WTC11 (cell line): ENCODE measurements at regions not wholly inside any gene's neighbourhood (a gene's known extent, or its start where the extent isn't known, plus 50 kb on each side); places are given as distances from the start of the nearest gene placed in this dataset.

Source experiments
- ATAC-seq: fragments of 200-7000 bp; cut with Tn5 transposase; 2 replicates; pipeline ENCODE4 v1.10.0; 2021; ENCODE audit warnings: mild to moderate bottlenecking, moderate library complexity
- CTCF ChIA-PET: fragments of 300-600 bp; sonication (Branson Sonifier 250); formaldehyde crosslinking; loops from one replicate; lab custom pipeline; 2021; ENCODE audit warnings: antibody characterized with exemption; lab: Charles Lee
- POLR2A ChIA-PET: fragments of 350-600 bp; sonication (Branson Sonifier 250); formaldehyde crosslinking; loops from one replicate; lab custom pipeline; 2021; ENCODE audit warnings: antibody characterized with exemption; lab: Charles Lee
- DNase-seq: peaks from one replicate; pipeline ENCODE4 v3.0.0; 2021; ENCODE audit warnings: low spot score
- H3K27ac Mint-ChIP-seq: 2 replicates; pipeline ENCODE4 v1.8.0; 2021; ENCODE audit warnings: mixed read lengths
- H3K27me3 Mint-ChIP-seq: 2 replicates; pipeline ENCODE4 v1.8.0; 2021; ENCODE audit warnings: low read depth, mild to moderate bottlenecking, moderate library complexity, mixed read lengths
- H3K36me3 Mint-ChIP-seq: 2 replicates; pipeline ENCODE4 v1.8.0; 2021; ENCODE audit warnings: mixed read lengths
- H3K4me1 Mint-ChIP-seq: 2 replicates; pipeline ENCODE4 v1.8.0; 2022; ENCODE audit warnings: mixed read lengths
- H3K4me3 Mint-ChIP-seq: 2 replicates; pipeline ENCODE4 v1.8.0; 2021; ENCODE audit warnings: mild to moderate bottlenecking, moderate library complexity, mixed read lengths
- H3K9me3 Mint-ChIP-seq: 2 replicates; pipeline ENCODE4 v1.8.0; 2021; ENCODE audit warnings: mixed read lengths
- ATF1 ChIP-seq: sonication (generic); formaldehyde crosslinking; IDR thresholded peaks from 2 replicates; pipeline ENCODE4 v1.8.1; 2023; ENCODE audit warnings: mild to moderate bottlenecking, moderate library complexity, missing genetic modification reagents
- CTCF ChIP-seq: fragments of 200-600 bp; IDR thresholded peaks from 2 replicates; pipeline ENCODE4 v1.8.0; 2022; ENCODE audit warnings: antibody characterized with exemption
- E2F5 ChIP-seq: sonication (generic); formaldehyde crosslinking; IDR thresholded peaks from 2 replicates; pipeline ENCODE4 v1.8.1; 2022; ENCODE audit warnings: mild to moderate bottlenecking, moderate library complexity, missing genetic modification reagents
- FOXP1 ChIP-seq: sonication (generic); formaldehyde crosslinking; IDR thresholded peaks from 2 replicates; pipeline ENCODE4 v1.8.0; 2022; ENCODE audit warnings: missing genetic modification reagents, mild to moderate bottlenecking, moderate library complexity, borderline replicate concordance
- HMGXB4 ChIP-seq: sonication (generic); formaldehyde crosslinking; IDR thresholded peaks from 2 replicates; pipeline ENCODE4 v1.8.1; 2023; ENCODE audit warnings: mild to moderate bottlenecking, moderate library complexity, missing genetic modification reagents
- IRF2 ChIP-seq: sonication (generic); formaldehyde crosslinking; IDR thresholded peaks from 2 replicates; pipeline ENCODE4 v1.8.0; 2022; ENCODE audit warnings: low read depth, missing genetic modification reagents, borderline replicate concordance
- KAT7 ChIP-seq: sonication (generic); formaldehyde crosslinking; IDR thresholded peaks from 2 replicates; pipeline ENCODE4 v1.8.1; 2023; ENCODE audit warnings: missing genetic modification reagents, mild to moderate bottlenecking, borderline replicate concordance
- NFATC4 ChIP-seq: fragments of 250-450 bp; sonication (Bioruptor Pico); IDR thresholded peaks from 2 replicates; pipeline ENCODE4 v1.9.0; 2021; ENCODE audit warnings: mild to moderate bottlenecking
- NFE2L1 ChIP-seq: sonication (generic); formaldehyde crosslinking; IDR thresholded peaks from 2 replicates; pipeline ENCODE4 v1.8.1; 2023; ENCODE audit warnings: missing genetic modification reagents
- OVOL2 ChIP-seq: fragments of 250-450 bp; sonication (Bioruptor Pico); IDR thresholded peaks from 2 replicates; pipeline ENCODE4 v1.9.0; 2021; ENCODE audit warnings: mild to moderate bottlenecking, borderline replicate concordance
- SMAD3 ChIP-seq: sonication (generic); formaldehyde crosslinking; IDR thresholded peaks from 2 replicates; pipeline ENCODE4 v1.8.0; 2022; ENCODE audit warnings: missing genetic modification reagents, mild to moderate bottlenecking, borderline replicate concordance
- SOX15 ChIP-seq: fragments of 250-450 bp; sonication (Bioruptor Pico); IDR thresholded peaks from 2 replicates; pipeline ENCODE4 v1.9.0; 2021; ENCODE audit warnings: mild to moderate bottlenecking
- SP1 ChIP-seq: sonication (generic); formaldehyde crosslinking; conservative IDR thresholded peaks from 2 replicates; pipeline ENCODE4 v1.8.1; 2022; ENCODE audit warnings: missing genetic modification reagents
- TEAD1 ChIP-seq: sonication (generic); formaldehyde crosslinking; IDR thresholded peaks from 2 replicates; pipeline ENCODE4 v1.8.0; 2022; ENCODE audit warnings: mild to moderate bottlenecking, missing genetic modification reagents
- TEAD4 ChIP-seq: sonication (generic); formaldehyde crosslinking; IDR thresholded peaks from 2 replicates; pipeline ENCODE4 v1.8.0; 2022; ENCODE audit warnings: mild to moderate bottlenecking, missing genetic modification reagents
- ZBTB43 ChIP-seq: sonication (generic); formaldehyde crosslinking; IDR thresholded peaks from 2 replicates; pipeline ENCODE4 v1.8.1; 2023; ENCODE audit warnings: mild to moderate bottlenecking, missing genetic modification reagents
- ZMAT4 ChIP-seq: fragments of 250-450 bp; sonication (Bioruptor Pico); IDR thresholded peaks from 2 replicates; pipeline ENCODE4 v1.9.0; 2021; ENCODE audit warnings: mild to moderate bottlenecking
- ZNF219 ChIP-seq: sonication (generic); formaldehyde crosslinking; IDR thresholded peaks from 2 replicates; pipeline ENCODE4 v1.8.0; 2023; ENCODE audit warnings: missing genetic modification reagents, mild to moderate bottlenecking, borderline replicate concordance
- ZNF263 ChIP-seq: sonication (generic); formaldehyde crosslinking; IDR thresholded peaks from 2 replicates; pipeline ENCODE4 v1.8.1; 2022; ENCODE audit warnings: low read depth, mild to moderate bottlenecking, moderate library complexity, missing genetic modification reagents
- ZNF512 ChIP-seq: sonication (generic); formaldehyde crosslinking; IDR thresholded peaks from 2 replicates; pipeline ENCODE4 v1.8.1; 2022; ENCODE audit warnings: missing genetic modification reagents, borderline replicate concordance
- TF ChIP-seq, protein P1 (sequence below): fragments of 250-450 bp; sonication (Bioruptor Pico); IDR thresholded peaks from 2 replicates; pipeline ENCODE4 v2.1.2; 2022; ENCODE audit warnings: mild to moderate bottlenecking, moderate library complexity
- TF ChIP-seq, protein P2 (sequence below): fragments of 250-450 bp; sonication (Bioruptor Pico); IDR thresholded peaks from 2 replicates; pipeline ENCODE4 v1.8.0; 2021; ENCODE audit warnings: mild to moderate bottlenecking
- TF ChIP-seq, protein P3 (sequence below): fragments of 250-450 bp; sonication (Bioruptor Pico); IDR thresholded peaks from 2 replicates; pipeline ENCODE4 v1.9.0; 2021; ENCODE audit warnings: moderate library complexity, mild to moderate bottlenecking, inconsistent platforms, borderline replicate concordance

DNA sequence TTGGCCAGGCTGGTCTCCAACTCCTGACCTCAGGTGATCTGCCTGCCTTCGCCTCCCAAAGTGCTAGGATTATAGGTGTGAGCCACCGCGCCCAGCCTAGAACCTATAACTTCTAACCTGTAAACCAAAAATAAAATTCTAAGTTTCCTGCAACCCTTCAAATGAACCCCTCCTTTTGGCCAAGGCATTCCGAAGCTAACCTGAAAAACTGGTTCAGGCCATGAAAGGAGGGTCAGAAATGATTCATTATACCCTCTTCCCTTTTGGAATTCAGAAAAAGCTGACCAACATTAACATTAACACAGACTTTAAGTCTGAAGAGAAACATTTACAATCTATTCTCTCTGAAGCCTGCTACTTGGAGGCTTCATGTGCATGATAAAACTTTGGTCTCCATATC, 165.1 kb downstream of the TINAG start (continued):
- TF ChIP-seq HMGXB4 (CRISPR knock-in tag) = no peak
- TF ChIP-seq SOX15 (CRISPR knock-in tag) = no peak
- TF ChIP-seq E2F5 (CRISPR knock-in tag) = no peak
- no peak for TF ChIP-seq FOXP1
- no peak for TF ChIP-seq ZNF263 (CRISPR knock-in tag)
- TF ChIP-seq NFATC4 = no peak
- TF ChIP-seq NFE2L1 = no peak

DNA sequence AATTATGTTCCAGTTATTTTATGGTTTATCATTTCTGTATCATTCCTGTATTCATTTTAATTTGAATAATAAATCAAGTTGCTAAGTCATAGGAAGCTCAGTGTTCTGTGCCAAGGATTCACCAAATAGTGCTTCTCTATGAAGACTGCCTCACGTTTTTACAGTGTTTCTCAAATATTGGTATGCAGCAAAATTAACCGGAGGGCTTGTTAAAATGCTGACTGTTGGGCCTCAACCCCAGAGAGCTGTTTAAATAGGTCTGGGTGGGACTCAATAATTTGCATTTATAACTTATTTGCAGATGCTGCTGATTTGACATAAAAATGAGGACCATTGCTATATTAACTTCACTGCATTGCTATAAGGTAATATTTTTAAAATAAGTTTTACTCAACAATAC, 166.7 kb downstream of the TINAG start:
- no peaks in the 10 kb centered on the region for H3K36me3 Mint-ChIP-seq
- H3K27ac Mint-ChIP-seq = no peak overlapping the region
- DNase-seq (no peak), ATAC-seq (no peak)
- no peak for TF ChIP-seq OVOL2 (CRISPR knock-in tag)
- TF ChIP-seq, protein P1, sequence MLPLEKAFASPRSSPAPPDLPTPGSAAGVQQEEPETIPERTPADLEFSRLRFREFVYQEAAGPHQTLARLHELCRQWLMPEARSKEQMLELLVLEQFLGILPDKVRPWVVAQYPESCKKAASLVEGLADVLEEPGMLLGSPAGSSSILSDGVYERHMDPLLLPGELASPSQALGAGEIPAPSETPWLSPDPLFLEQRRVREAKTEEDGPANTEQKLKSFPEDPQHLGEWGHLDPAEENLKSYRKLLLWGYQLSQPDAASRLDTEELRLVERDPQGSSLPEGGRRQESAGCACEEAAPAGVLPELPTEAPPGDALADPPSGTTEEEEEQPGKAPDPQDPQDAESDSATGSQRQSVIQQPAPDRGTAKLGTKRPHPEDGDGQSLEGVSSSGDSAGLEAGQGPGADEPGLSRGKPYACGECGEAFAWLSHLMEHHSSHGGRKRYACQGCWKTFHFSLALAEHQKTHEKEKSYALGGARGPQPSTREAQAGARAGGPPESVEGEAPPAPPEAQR (CRISPR knock-in tag) = no peak
- no peak for TF ChIP-seq SP1
- TF ChIP-seq, protein P2, sequence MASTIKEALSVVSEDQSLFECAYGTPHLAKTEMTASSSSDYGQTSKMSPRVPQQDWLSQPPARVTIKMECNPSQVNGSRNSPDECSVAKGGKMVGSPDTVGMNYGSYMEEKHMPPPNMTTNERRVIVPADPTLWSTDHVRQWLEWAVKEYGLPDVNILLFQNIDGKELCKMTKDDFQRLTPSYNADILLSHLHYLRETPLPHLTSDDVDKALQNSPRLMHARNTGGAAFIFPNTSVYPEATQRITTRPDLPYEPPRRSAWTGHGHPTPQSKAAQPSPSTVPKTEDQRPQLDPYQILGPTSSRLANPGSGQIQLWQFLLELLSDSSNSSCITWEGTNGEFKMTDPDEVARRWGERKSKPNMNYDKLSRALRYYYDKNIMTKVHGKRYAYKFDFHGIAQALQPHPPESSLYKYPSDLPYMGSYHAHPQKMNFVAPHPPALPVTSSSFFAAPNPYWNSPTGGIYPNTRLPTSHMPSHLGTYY (CRISPR knock-in tag) = no peak
- TF ChIP-seq TEAD4 = no peak
- TF ChIP-seq SOX15 (CRISPR knock-in tag) = no peak
- TF ChIP-seq KAT7 = no peak
- no peak for TF ChIP-seq ZMAT4 (CRISPR knock-in tag)
- TF ChIP-seq, protein P3, sequence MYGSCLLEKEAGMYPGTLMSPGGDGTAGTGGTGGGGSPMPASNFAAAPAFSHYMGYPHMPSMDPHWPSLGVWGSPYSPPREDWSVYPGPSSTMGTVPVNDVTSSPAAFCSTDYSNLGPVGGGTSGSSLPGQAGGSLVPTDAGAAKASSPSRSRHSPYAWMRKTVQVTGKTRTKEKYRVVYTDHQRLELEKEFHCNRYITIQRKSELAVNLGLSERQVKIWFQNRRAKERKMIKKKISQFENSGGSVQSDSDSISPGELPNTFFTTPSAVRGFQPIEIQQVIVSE (CRISPR knock-in tag) = no peak
- no peak for TF ChIP-seq TEAD1
- ChIA-PET CTCF (interaction anchor here (1.5 kb wide), 1 partner anchor 146 kb away, joined by 3 read pairs; no protein-coding TSS in a partner anchor), POLR2A (no interaction called here)
- H3K4me1 Mint-ChIP-seq = peaks cover 32% of the 10 kb centered on the region
- no peaks in the 10 kb centered on the region for H3K9me3 Mint-ChIP-seq
- no peaks in the 10 kb centered on the region for H3K27me3 Mint-ChIP-seq
- H3K4me3 Mint-ChIP-seq = no peak overlapping the region

DNA sequence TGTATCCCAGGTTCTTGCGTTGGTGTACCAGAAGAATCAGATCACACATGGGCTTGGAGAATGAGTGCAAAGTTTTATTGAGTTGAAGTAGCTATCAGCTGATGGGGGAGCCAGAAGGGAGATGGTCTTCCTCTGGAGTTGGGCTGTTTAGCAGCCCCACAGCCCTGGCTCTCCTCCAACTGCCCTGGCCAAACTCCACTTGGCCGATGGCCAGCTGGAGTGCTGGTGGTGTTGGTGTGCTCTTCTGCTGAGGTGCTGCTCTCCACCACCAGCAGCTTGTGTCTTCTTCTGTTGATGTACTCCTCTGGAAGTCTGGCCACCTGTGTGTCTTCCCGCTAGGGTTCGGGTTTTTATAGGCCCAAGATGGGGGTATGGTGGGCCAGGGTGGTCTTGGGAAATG, 172.8 kb downstream of the TINAG start:
- no peaks in the 10 kb centered on the region for H3K36me3 Mint-ChIP-seq
- no peaks in the 10 kb centered on the region for H3K27me3 Mint-ChIP-seq
- H3K4me3 Mint-ChIP-seq = no peak overlapping the region
- H3K4me1 Mint-ChIP-seq = no peaks in the 10 kb centered on the region
- ATAC-seq (no peak), DNase-seq (no peak)
- ChIA-PET CTCF (no interaction called here), POLR2A (no interaction called here)
- H3K27ac Mint-ChIP-seq = no peak overlapping the region
- peaks cover 4% of the 10 kb centered on the region for H3K9me3 Mint-ChIP-seq
- TF ChIP-seq ZNF219 (CRISPR knock-in tag) (no peak), CTCF (no peak), IRF2 (no peak), ATF1 (CRISPR knock-in tag) (no peak), ZNF512 (CRISPR knock-in tag) (no peak), ZBTB43 (no peak), SMAD3 (CRISPR knock-in tag) (no peak), KAT7 (no peak)
- TF ChIP-seq, protein P3 (CRISPR knock-in tag) = no peak
